Activated CD4-positive, alpha-beta T cell treated with anti-CD3 and anti-CD28 coated beads, Interleukin-2, amount 50 U/mL, for 24 hours (primary cell): ENCODE measurements at regions not wholly inside any gene's neighbourhood (a gene's known extent, or its start where the extent isn't known, plus 50 kb on each side); places are given as distances from the start of the nearest gene placed in this dataset.

Experiments
- DNase-seq, 2 donors: peaks; one replicate each; pipeline ENCODE4 v3.0.0-alpha.2; 2020; ENCODE audit warnings: low read depth in 1 of 2, low spot score in 1 of 2

- DNase-seq: no peak
These were observed 266.8 kb downstream of the MAT2B start for GRCh38 chr5:163772241-163772640.

DNA sequence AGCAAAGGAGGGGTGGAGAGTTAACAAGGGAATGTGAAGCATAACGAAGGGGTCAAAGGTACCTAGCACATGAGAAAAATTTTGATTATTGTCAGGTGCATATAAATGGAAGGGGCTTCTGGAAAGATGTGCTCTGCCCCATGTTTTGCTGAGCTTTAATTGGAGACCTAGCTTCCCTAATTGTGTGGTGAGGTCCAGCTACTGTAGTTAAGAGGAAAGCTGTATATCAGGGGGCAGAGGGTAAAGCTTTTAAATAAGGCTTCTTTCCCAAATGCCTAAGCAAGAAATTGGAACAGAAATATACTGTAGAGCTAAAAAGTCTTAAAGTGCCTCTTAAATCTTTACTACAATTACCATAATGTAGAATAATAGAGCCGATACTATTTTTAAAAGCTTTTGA lies 267.2 kb downstream of the MAT2B start:
- DNase-seq: no peak

GRCh38 chr5:163773226-163773625 lies 267.8 kb downstream of the MAT2B start:
- no peak for DNase-seq

DNA sequence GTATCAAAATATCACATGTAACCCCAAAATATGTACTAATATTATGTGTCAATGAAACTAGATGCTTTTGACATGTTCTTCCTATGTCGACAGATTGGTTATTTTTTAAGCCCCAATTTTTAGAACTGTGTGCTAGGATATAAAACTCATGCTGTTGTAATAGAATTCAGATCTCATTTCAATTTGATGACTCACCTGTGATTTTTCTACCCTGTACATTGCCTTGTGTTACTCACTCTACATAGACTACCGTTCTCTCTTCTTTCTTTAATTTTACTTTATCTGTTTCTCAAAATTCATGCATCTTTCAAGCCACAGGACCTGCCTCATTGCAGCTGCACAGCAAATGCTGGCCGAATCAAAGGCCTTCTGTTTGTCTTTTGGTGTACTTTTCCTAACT lies 284.5 kb downstream of the MAT2B start:
- DNase-seq: no peak

GRCh38 chr5:163790497-163790896 lies 285.1 kb downstream of the MAT2B start:
- no peak for DNase-seq

GRCh38 chr5:163794993-163795392 lies 289.6 kb downstream of the MAT2B start:
- no peak for DNase-seq

GRCh38 chr5:163807781-163808180 lies 302.4 kb downstream of the MAT2B start:
- DNase-seq: no peak

GRCh38 chr5:163809473-163809872 lies 304.1 kb downstream of the MAT2B start:
- DNase-seq: no peak

DNA sequence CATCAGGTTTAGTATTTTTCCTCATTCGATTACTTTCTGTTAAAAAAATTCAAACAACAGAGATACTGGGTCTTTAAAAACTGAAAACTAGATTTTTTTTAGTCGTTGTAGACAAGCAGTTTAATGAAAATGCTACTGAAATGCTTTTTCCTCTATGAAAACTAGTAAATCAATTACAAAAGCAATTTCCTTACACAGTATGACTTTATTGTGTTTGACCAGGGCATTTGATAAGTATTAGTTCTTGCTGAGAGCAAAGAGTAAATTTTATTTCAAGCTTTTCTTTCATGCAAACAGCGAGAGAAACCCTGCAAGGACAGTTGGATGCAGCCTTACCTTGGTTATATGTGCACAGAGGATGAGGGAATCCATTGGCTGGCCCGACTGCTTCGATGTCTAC lies 308.5 kb downstream of the MAT2B start:
- DNase-seq: no peak

- DNase-seq: no peak
These were observed 309.9 kb downstream of the MAT2B start for GRCh38 chr5:163815240-163815791.

- DNase-seq: no peak
These were observed 315.7 kb downstream of the MAT2B start for GRCh38 chr5:163821142-163821541.

GRCh38 chr5:163822548-163822947 lies 317.1 kb downstream of the MAT2B start:
- DNase-seq: no peak

GRCh38 chr5:163825661-163826060 lies 320.2 kb downstream of the MAT2B start:
- DNase-seq: no peak

DNA sequence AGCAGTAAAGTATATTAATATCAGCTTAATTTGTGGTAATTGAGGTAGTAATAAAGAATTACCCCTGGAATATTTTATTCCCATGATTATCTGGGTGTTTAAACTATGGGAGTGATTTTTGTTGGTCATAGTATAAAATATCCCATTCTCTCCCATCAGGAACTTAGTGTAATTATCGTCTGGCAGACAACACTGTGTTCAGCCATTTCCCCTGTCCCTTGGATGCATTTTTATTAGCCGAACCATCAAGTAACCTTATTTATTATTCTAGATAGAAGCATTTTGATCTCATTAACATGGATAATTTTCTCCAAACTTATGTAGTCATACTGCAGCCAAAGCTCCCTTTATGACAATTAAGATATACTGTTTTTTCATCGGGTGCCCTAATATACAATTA lies 320.8 kb downstream of the MAT2B start:
- DNase-seq: no peak

- DNase-seq: no peak
These were observed 326.7 kb downstream of the MAT2B start for GRCh38 chr5:163832155-163832554.

GRCh38 chr5:163838738-163839137 lies 333.3 kb downstream of the MAT2B start:
- DNase-seq: no peak

GRCh38 chr5:163846512-163846911 lies 341.1 kb downstream of the MAT2B start:
- no peak for DNase-seq

- no peak for DNase-seq
These were observed 350.3 kb downstream of the MAT2B start for GRCh38 chr5:163855754-163856153.

DNA sequence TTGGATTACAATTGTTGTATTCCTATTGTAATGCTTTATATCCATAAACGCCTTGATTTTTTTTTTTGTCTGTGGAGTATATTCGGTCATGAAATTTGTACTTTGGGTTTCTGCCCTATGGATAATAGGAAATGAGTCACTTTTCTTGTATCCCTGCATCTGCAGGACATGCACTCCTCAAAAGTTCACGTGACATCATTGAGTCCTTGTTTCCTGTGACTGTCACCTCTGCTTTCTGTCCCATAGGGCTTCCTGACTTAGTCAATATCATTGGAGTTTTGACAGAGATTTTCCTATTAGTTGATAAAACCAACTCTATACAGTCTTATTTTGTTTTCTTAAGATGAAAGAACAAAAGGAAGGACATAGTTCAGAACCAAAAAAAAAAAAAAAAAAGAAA lies 356.3 kb downstream of the MAT2B start:
- no peak for DNase-seq

DNA sequence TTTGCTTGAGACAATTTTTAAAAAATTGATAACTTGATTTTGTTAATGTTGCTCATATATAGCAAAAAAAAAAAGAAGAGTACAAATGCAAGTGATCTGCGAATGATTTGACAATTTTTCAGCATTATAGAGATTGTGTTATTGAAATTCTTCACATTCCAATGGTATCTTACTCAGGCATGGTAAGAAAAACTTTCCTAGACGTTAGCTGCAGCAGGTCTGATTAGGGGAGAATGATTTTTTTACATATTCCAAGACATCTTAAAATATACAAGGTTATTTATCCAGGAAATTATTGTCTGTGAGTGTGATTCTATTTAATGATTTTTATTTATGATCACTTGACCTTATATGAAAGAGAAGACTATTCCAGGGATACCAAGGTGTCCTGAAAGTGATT lies 361.9 kb downstream of the MAT2B start:
- no peak for DNase-seq

GRCh38 chr5:163867738-163868137 lies 362.3 kb downstream of the MAT2B start:
- DNase-seq: no peak

- no peak for DNase-seq
These were observed 364.2 kb downstream of the MAT2B start for GRCh38 chr5:163869581-163869980.

GRCh38 chr5:163870441-163870840 lies 365.0 kb downstream of the MAT2B start:
- no peak for DNase-seq

- DNase-seq: no peak
These were observed 369.0 kb downstream of the MAT2B start for GRCh38 chr5:163874431-163874830.
